Breast epithelium (tissue), 4 donors: ENCODE measurements at regions not wholly inside any gene's neighbourhood (a gene's known extent, or its start where the extent isn't known, plus 50 kb on each side); places are given as distances from the start of the nearest gene placed in this dataset.

ENCODE experiments used
- DNase-seq, 2 donors: peaks; one replicate each; pipeline ENCODE4 v3.0.0-alpha.2; 2019; ENCODE audit warnings: low spot score in 2 of 2
- H3K27ac ChIP-seq, 2 donors: fragments of 200-600 bp; sonication (generic) in 1 of 2; one replicate each; pipeline ENCODE4 v1.5.1; 2016 to 2019; ENCODE audit warnings: mild to moderate bottlenecking in 1 of 2
- H3K27me3 ChIP-seq, 2 donors: fragments of 200-600 bp; sonication (generic) in 1 of 2; one replicate each; pipeline versions ENCODE4 v1.5.1 to v1.6.0; 2017 to 2019; ENCODE audit warnings: control low read depth in 1 of 2, mild to moderate bottlenecking in 1 of 2
- H3K36me3 ChIP-seq: fragments of 200-600 bp; one replicate; pipeline ENCODE4 v1.5.1; 2019
- H3K4me1 ChIP-seq, 2 donors: fragments of 200-600 bp; sonication (generic); one replicate each; pipeline ENCODE4 v1.5.1; 2016 to 2019; ENCODE audit warnings: control low read depth in 1 of 2
- H3K4me3 ChIP-seq, 3 donors: fragments of 200-600 bp; sonication (generic); 1 replicate in 2 of 3; 2 replicates in 1 of 3; pipeline ENCODE4 v1.5.1; 2016 to 2019; ENCODE audit warnings: mild to moderate bottlenecking in 3 of 3, moderate library complexity in 2 of 3
- H3K9me3 ChIP-seq, 2 donors: fragments of 200-600 bp; sonication (generic) in 1 of 2; one replicate each; pipeline ENCODE4 v1.5.1; 2016 to 2019; ENCODE audit warnings: control low read depth in 1 of 2
- POLR2A ChIP-seq: fragments of 450-650 bp; IDR thresholded peaks from one replicate; pipeline ENCODE4 v1.6.1; 2016; ENCODE audit warnings: antibody characterized with exemption, mild to moderate bottlenecking, moderate library complexity
- POLR2AphosphoS5 ChIP-seq, 3 donors: sonication (generic); formaldehyde crosslinking; IDR thresholded peaks; one replicate each; pipeline ENCODE4 v1.6.1; 2017; ENCODE audit warnings: antibody characterized with exemption in 3 of 3
- intact Hi-C: fragments of 100-400 bp; cut with DNase I; formaldehyde crosslinking; loops from one replicate; pipeline ENCODE4 v1.15.1; 2023; ENCODE audit warnings: low total_unique reads
- TF ChIP-seq, protein P1 (sequence below), 3 donors: fragments of 450-650 bp; IDR thresholded peaks; one replicate each; pipeline ENCODE4 v1.5.1; 2016 to 2017; ENCODE audit warnings: antibody characterized with exemption in 3 of 3, mild to moderate bottlenecking in 3 of 3, moderate library complexity in 3 of 3

DNA sequence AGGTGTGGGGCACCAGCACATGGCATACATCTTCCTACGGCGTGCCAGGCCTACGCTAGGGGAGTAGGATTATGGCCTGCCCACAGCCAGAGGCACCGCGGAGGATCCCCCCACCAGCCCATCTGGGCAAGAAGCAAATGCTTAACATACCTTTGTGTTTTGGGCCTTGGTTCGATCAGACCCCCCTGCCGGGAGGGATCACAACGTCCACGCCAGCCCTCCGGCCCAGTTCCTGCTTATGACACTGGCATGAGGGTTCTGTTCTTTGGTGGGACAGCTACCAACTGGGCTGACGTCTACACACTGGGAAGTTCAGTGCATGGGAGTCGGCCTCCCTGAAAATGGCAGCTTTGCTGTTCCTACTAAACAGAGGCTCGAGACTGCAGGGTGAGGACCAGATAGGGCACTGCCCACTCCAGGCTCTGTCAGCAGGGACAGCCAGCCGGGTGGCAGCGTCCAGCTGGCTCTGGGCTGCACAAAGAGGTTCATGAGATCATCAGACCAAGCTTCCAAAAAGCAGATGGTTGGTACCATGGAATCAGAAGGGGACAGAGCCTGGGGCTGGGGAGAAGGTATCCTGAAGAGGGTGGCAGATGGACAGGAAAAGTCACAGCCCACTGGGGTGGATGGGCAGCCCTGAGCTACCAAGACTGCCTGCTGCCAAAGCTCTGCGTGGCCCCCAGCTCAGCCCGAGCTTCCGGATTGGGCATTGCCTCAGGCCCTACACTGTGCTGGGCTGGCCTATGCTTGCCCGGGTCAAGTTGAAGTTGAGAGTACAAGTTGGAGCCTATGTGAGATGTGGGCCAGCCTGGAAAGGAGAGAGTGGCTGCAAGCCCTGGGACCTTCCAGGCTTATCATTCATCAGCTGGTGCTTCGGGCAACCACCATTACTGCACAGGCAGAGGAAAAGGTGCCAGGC lies 61.7 kb upstream of the TEX51 start:
- Histone ChIP-seq H3K4me1 (no peaks in the 10 kb centered on the region), H3K27me3 (no peaks in the 10 kb centered on the region), H3K27ac (no peak overlapping the region), H3K4me3 (no peak overlapping the region), H3K9me3 (no peaks in the 10 kb centered on the region), H3K36me3 (no peaks in the 10 kb centered on the region)
- intact Hi-C loops = no loop called here
- TF ChIP-seq, protein P1, sequence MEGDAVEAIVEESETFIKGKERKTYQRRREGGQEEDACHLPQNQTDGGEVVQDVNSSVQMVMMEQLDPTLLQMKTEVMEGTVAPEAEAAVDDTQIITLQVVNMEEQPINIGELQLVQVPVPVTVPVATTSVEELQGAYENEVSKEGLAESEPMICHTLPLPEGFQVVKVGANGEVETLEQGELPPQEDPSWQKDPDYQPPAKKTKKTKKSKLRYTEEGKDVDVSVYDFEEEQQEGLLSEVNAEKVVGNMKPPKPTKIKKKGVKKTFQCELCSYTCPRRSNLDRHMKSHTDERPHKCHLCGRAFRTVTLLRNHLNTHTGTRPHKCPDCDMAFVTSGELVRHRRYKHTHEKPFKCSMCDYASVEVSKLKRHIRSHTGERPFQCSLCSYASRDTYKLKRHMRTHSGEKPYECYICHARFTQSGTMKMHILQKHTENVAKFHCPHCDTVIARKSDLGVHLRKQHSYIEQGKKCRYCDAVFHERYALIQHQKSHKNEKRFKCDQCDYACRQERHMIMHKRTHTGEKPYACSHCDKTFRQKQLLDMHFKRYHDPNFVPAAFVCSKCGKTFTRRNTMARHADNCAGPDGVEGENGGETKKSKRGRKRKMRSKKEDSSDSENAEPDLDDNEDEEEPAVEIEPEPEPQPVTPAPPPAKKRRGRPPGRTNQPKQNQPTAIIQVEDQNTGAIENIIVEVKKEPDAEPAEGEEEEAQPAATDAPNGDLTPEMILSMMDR (IDR thresholded peaks at IDR 0.05) = no peak
- TF ChIP-seq POLR2AphosphoS5 (IDR thresholded peaks at IDR 0.05) (no peak), POLR2A (no peak)
- no peak for DNase-seq

DNA sequence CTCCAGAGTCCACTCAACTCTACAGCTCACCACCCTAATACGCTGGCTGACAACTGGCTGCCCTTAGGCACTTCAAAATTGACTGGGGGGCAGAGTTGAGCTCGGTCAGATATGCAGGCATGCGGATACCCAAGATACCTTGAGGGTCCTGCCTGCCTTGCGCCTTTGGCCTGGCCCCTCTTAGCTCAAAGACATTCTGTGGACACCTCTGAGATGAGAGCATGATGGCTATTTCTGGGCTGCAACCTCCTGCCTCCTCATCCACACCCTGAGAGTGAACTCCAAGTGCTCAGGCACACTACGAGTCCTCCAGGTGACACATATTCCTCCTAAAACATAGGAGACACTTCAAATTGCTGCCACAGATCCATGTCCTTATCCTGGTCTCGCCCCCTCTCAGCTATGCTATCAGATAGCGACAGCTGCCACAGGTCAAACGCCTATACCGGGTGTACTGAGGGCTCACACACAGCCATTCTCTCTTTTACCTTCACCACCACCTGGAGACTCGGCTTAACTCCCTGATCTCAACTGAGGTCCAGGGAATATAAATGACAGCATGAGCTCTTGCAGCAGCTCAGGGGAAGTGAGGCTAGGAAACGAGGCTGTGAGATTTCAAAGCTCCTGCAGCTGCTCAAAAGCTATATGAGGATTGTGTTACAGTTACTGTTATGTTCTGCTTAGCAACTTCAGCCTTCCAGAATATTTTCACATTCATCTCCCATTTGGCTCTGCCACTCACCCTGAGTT lies 60.5 kb upstream of the TEX51 start:
- H3K4me3 ChIP-seq = no peak overlapping the region
- DNase-seq = no peak

GRCh38 chr2:126838716-126838985 lies 60.0 kb upstream of the TEX51 start:
- no peaks in the 10 kb centered on the region for H3K27me3 ChIP-seq
- no peak overlapping the region for H3K27ac ChIP-seq
- H3K36me3 ChIP-seq = no peaks in the 10 kb centered on the region
- H3K4me1 ChIP-seq = no peaks in the 10 kb centered on the region
- H3K9me3 ChIP-seq = no peaks in the 10 kb centered on the region
- no peak for TF ChIP-seq POLR2A
- no peak for TF ChIP-seq POLR2AphosphoS5 (IDR thresholded peaks at IDR 0.05)
- TF ChIP-seq, protein P1 (IDR thresholded peaks at IDR 0.05) = no peak
- DNase-seq = no peak
- intact Hi-C loops = no loop called here
- H3K4me3 ChIP-seq = no peak overlapping the region

More for the DNA sequence above, 60.5 kb upstream of the TEX51 start:
- H3K27ac ChIP-seq = no peak overlapping the region
- no peaks in the 10 kb centered on the region for H3K27me3 ChIP-seq
- H3K9me3 ChIP-seq = no peaks in the 10 kb centered on the region
- no peaks in the 10 kb centered on the region for H3K4me1 ChIP-seq
- no peak for TF ChIP-seq POLR2A
- no peak for TF ChIP-seq POLR2AphosphoS5 (IDR thresholded peaks at IDR 0.05)
- TF ChIP-seq, protein P1 (IDR thresholded peaks at IDR 0.05) = no peak
- intact Hi-C loops = no loop called here
- H3K36me3 ChIP-seq = no peaks in the 10 kb centered on the region

GRCh38 chr2:126839796-126840195 lies 58.9 kb upstream of the TEX51 start:
- intact Hi-C loops = no loop called here
- TF ChIP-seq, protein P1 (IDR thresholded peaks at IDR 0.05) = no peak
- TF ChIP-seq POLR2AphosphoS5 (IDR thresholded peaks at IDR 0.05) (no peak), POLR2A (no peak)

DNA sequence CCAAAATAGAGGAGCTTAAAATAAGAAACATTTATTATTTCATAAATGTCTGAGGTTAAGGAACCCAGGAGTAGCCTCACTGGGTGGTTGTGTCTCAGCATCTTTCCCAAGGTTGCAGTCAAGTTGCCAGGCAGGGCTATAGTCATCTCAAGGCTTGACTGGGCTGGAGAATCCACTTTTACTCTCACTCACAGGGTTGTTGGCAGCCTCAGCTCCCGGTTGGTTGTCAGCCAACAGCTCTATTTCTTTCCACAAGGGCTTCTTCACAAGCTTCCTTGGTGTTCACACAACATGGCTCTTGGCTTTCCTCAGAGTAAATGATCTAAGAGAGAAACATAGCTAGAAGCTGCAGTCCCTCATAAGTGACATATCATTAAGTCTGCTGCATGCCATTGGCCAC lies 55.6 kb upstream of the TEX51 start:
- no peaks in the 10 kb centered on the region for H3K4me1 ChIP-seq
- H3K27ac ChIP-seq = no peak overlapping the region
- H3K27me3 ChIP-seq = no peaks in the 10 kb centered on the region
- intact Hi-C loops = no loop called here
- no peaks in the 10 kb centered on the region for H3K36me3 ChIP-seq
- no peaks in the 10 kb centered on the region for H3K9me3 ChIP-seq
- H3K4me3 ChIP-seq = no peak overlapping the region
- DNase-seq = no peak
- TF ChIP-seq, protein P1 (IDR thresholded peaks at IDR 0.05) = no peak
- no peak for TF ChIP-seq POLR2AphosphoS5 (IDR thresholded peaks at IDR 0.05)
- TF ChIP-seq POLR2A = no peak

More at GRCh38 chr2:126839796-126840195, 58.9 kb upstream of the TEX51 start:
- no peaks in the 10 kb centered on the region for H3K4me1 ChIP-seq
- no peaks in the 10 kb centered on the region for H3K36me3 ChIP-seq
- DNase-seq = no peak
- H3K27ac ChIP-seq = no peak overlapping the region
- no peaks in the 10 kb centered on the region for H3K27me3 ChIP-seq
- H3K4me3 ChIP-seq = no peak overlapping the region
- no peaks in the 10 kb centered on the region for H3K9me3 ChIP-seq
